GM06990 (cell line): ENCODE measurements at regions not wholly inside any gene's neighbourhood (a gene's known extent, or its start where the extent isn't known, plus 50 kb on each side); places are given as distances from the start of the nearest gene placed in this dataset.

ENCODE experiments used
- DNase-seq: peaks from one replicate; pipeline ENCODE4 v3.0.0-alpha.2; 2011; ENCODE audit not compliant: insufficient read length; ENCODE audit errors: extremely low read depth
- H3K27me3 ChIP-seq: replicated peaks from 2 replicates; pipeline ENCODE4 v1.6.0; 2011; ENCODE audit warnings: low read length; ENCODE audit not compliant: control insufficient read depth, insufficient read depth
- H3K36me3 ChIP-seq: 2 replicates; pipeline ENCODE4 v1.5.1; 2011; ENCODE audit warnings: low read length; ENCODE audit not compliant: control insufficient read depth, insufficient read depth
- H3K4me3 ChIP-seq: replicated peaks from 2 replicates; pipeline ENCODE4 v1.5.1; 2011; ENCODE audit warnings: low read depth, mild to moderate bottlenecking, control low read depth, low read length
- CTCF ChIP-seq: IDR thresholded peaks from 2 replicates; pipeline ENCODE4 v1.5.1; 2011; ENCODE audit warnings: low read length, control low read depth, mild to moderate bottlenecking, inconsistent platforms; ENCODE audit not compliant: insufficient read depth, poor library complexity, severe bottlenecking

DNA sequence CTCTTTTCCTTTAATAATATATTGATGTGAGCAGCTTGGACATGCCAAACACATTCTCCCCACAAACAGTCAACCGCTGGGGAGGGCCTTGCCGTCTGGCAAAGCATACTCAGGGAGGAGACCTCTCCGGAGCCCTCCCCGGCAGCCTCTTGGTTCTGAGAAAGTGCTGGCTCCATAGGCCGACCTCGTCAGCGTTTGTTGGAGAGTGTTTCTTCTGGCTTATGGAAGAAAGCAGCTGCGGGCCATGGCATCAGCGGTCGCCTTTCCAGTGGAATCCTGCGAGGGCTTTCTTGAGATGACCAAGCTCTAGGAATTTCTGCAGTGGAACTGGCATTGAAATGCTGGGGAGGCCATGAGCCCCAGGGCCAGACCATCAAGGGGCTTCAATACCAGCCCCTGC, 405.7 kb upstream of the IRX4 start:
- no peaks in the 10 kb centered on the region for H3K36me3 ChIP-seq

DNA sequence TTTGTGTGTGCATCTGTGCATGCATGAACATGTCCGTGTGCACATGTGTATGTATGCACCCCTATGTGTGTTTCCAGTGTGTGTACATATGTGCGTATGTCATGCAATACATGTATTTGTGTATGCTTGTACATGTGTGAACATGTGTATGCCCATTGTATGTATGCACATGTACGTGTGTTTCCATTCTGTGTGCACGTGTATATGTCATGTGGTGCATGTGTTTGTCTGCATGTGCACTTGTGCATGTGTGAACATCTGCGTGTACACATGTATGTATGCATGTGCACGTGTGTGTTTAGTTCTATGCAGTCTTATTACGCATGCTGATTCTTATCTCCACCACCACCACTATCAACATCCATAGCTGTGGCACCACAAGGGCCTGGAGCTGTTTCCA, 403.5 kb upstream of the IRX4 start:
- H3K36me3 ChIP-seq: no peaks in the 10 kb centered on the region
- no peak for TF ChIP-seq CTCF
- no peak for DNase-seq
- H3K4me3 ChIP-seq: no peak overlapping the region
- H3K27me3 ChIP-seq: no peaks in the 10 kb centered on the region

More for the DNA sequence above, 405.7 kb upstream of the IRX4 start:
- Histone ChIP-seq H3K4me3 (no peak overlapping the region), H3K27me3 (no peaks in the 10 kb centered on the region)
- TF ChIP-seq CTCF: no peak
- no peak for DNase-seq

- no peaks in the 10 kb centered on the region for H3K27me3 ChIP-seq
- no peak overlapping the region for H3K4me3 ChIP-seq
- no peaks in the 10 kb centered on the region for H3K36me3 ChIP-seq
- no peak for TF ChIP-seq CTCF
- no peak for DNase-seq
These were observed 402.0 kb upstream of the IRX4 start for GRCh38 chr5:2284678-2285077.

DNA sequence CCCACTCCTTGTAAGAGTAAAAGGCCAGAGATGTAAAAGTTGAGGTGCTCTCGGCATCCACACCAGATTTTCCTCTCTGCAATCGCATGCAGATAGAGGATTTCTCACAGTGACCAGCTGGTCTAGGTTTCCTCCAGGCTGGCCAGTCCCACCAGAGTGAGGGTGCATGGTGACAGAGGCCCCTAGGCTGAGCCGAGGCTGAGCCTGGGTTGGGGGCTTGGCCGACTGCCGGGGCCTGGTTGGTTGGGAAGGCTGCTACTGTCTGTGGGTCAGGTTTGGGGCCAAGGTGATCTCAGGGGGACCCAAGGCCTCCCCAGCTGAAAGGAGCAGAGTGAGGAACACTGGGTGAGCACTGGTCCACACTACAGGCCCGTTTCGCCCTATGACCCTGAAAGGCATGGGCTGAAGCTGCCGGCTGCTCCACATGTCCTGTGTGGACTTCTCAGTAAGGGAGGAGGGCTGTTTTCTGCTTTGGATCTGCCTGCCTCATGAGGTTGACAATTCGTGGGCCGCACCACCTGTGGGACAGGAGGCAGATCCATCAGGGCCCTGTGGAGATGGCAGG, 400.8 kb upstream of the IRX4 start:
- no peaks in the 10 kb centered on the region for H3K36me3 ChIP-seq
- DNase-seq: no peak
- no peak for TF ChIP-seq CTCF
- H3K27me3 ChIP-seq: no peaks in the 10 kb centered on the region
- H3K4me3 ChIP-seq: no peak overlapping the region

- Histone ChIP-seq H3K4me3 (no peak overlapping the region), H3K36me3 (no peaks in the 10 kb centered on the region), H3K27me3 (no peaks in the 10 kb centered on the region)
- no peak for DNase-seq
- no peak for TF ChIP-seq CTCF
These were observed 400.2 kb upstream of the IRX4 start for GRCh38 chr5:2282893-2283292.

DNA sequence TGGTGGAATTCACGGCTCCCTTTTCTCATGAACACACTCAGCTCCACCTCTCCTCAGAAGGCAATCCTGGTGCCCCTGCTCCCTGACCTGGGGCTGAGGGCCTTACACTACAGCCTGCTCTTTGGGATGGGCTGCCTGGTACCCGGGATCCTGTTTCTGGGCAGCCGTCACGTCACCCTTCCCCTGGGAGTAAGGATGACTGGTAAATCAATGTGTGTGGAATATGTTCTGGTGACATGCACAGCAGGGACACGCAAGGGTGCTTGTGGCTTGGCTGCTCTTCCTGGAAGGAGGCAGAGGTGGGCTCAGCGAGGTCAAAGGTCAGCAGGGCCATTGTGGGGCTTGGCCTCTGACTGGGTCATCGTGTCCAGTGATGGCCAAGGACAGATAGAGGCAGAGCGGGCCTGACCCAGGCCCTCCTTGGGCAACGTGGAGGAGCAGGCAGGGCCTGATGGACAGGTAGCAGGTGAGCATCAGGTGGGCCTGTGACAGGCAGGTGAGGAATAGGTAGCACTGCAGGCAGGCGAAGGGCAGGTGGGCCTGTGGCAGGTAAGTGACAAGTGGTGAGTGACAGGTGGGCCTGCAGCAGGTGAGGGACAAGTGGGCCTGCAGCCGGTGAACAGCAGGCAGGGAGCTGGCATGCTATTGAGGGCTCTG, 399.4 kb upstream of the IRX4 start:
- Histone ChIP-seq H3K4me3 (no peak overlapping the region), H3K27me3 (no peaks in the 10 kb centered on the region), H3K36me3 (no peaks in the 10 kb centered on the region)
- no peak for DNase-seq
- TF ChIP-seq CTCF: no peak
